K562 (cell line): ENCODE measurements at regions not wholly inside any gene's neighbourhood (a gene's known extent, or its start where the extent isn't known, plus 50 kb on each side); places are given as distances from the start of the nearest gene placed in this dataset.

ENCODE experiments used
- FOXK1 ChIP-seq: sonication (generic); formaldehyde crosslinking; IDR thresholded peaks from 2 replicates; pipeline ENCODE4 v1.8.0; 2022; ENCODE audit warnings: missing genetic modification reagents, mild to moderate bottlenecking, borderline replicate concordance
- MAFG ChIP-seq: fragments of 450-650 bp; conservative IDR thresholded peaks from 2 replicates; pipeline ENCODE4 v1.6.1; 2016; ENCODE audit warnings: missing genetic modification characterization, missing compliant biosample characterization
- NFE2L1 ChIP-seq: fragments of 450-650 bp; IDR thresholded peaks from 2 replicates; pipeline ENCODE4 v1.6.1; 2016; ENCODE audit warnings: missing genetic modification characterization, low read depth, mild to moderate bottlenecking, missing compliant biosample characterization, moderate library complexity, borderline replicate concordance
- PHTF2 ChIP-seq: fragments of 250-450 bp; sonication (Bioruptor Pico); IDR thresholded peaks from 2 replicates; pipeline ENCODE4 v1.5.0; 2021; ENCODE audit warnings: mild to moderate bottlenecking
- RBM34 ChIP-seq: fragments of 200-400 bp; formaldehyde crosslinking; IDR thresholded peaks from 2 replicates; pipeline ENCODE4 v1.6.1; 2018; ENCODE audit warnings: low read length, borderline replicate concordance; ENCODE audit not compliant: insufficient read depth
- SMAD4 ChIP-seq: fragments of 250-450 bp; sonication (Bioruptor Pico); conservative IDR thresholded peaks from 2 replicates; pipeline ENCODE4 v1.8.0; 2021; ENCODE audit warnings: inconsistent platforms, mild to moderate bottlenecking, moderate library complexity
- ZNF583 ChIP-seq: fragments of 250-450 bp; sonication (Bioruptor Pico); IDR thresholded peaks from 2 replicates; pipeline ENCODE4 v1.4.0; 2020
- TF ChIP-seq, protein P1 (sequence below): fragments of 450-650 bp; IDR thresholded peaks from 2 replicates; pipeline ENCODE4 v1.6.1; 2018; ENCODE audit not compliant: partially characterized antibody
- TF ChIP-seq, protein P2 (sequence below), 3 experiments: IDR thresholded peaks in 2 of 3; conservative IDR thresholded peaks in 1 of 3; 2 replicates each; pipeline ENCODE4 v1.5.1; 2011 to 2012; ENCODE audit warnings: low read length in 3 of 3, mild to moderate bottlenecking in 3 of 3, control low read depth in 2 of 3, improper control_type of control experiment in 1 of 3, inconsistent platforms in 1 of 3, low read depth in 1 of 3, mixed read lengths in 1 of 3, moderate library complexity in 1 of 3; ENCODE audit not compliant: insufficient read depth in 2 of 3

DNA sequence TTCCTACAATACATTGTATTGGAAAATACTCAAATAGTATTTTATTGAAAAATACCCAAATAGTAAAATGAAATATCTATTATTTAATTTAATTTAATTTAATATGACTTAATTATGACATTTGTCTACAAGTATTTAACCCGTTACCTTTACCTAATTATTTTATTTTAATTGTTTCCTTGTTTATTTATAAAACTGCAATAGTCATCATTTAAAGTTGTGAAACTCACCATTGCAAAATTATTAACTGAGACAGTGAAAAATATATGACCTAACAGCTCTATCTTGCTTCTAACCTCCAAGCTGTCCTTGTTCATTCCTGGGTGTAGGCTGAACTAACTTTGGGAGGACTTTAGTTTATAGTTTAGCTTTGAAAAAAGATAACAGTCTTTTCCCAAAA is 300.6 kb upstream of the POGK start (continued):
- TF ChIP-seq FOXK1 (no peak), NFE2L1 (no peak), SMAD4 (CRISPR knock-in tag) (no peak), PHTF2 (CRISPR knock-in tag) (no peak), MAFG (tag) (peak; percentile 38; the same call in 1 of the 2 replicates), RBM34 (no peak), ZNF583 (CRISPR knock-in tag) (no peak)
- TF ChIP-seq, protein P1, sequence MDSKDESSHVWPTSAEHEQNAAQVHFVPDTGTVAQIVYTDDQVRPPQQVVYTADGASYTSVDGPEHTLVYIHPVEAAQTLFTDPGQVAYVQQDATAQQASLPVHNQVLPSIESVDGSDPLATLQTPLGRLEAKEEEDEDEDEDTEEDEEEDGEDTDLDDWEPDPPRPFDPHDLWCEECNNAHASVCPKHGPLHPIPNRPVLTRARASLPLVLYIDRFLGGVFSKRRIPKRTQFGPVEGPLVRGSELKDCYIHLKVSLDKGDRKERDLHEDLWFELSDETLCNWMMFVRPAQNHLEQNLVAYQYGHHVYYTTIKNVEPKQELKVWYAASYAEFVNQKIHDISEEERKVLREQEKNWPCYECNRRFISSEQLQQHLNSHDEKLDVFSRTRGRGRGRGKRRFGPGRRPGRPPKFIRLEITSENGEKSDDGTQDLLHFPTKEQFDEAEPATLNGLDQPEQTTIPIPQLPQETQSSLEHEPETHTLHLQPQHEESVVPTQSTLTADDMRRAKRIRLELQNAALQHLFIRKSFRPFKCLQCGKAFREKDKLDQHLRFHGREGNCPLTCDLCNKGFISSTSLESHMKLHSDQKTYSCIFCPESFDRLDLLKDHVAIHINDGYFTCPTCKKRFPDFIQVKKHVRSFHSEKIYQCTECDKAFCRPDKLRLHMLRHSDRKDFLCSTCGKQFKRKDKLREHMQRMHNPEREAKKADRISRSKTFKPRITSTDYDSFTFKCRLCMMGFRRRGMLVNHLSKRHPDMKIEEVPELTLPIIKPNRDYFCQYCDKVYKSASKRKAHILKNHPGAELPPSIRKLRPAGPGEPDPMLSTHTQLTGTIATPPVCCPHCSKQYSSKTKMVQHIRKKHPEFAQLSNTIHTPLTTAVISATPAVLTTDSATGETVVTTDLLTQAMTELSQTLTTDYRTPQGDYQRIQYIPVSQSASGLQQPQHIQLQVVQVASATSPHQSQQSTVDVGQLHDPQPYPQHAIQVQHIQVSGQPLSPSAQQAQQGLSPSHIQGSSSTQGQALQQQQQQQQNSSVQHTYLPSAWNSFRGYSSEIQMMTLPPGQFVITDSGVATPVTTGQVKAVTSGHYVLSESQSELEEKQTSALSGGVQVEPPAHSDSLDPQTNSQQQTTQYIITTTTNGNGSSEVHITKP: no peak
- TF ChIP-seq, protein P2, sequence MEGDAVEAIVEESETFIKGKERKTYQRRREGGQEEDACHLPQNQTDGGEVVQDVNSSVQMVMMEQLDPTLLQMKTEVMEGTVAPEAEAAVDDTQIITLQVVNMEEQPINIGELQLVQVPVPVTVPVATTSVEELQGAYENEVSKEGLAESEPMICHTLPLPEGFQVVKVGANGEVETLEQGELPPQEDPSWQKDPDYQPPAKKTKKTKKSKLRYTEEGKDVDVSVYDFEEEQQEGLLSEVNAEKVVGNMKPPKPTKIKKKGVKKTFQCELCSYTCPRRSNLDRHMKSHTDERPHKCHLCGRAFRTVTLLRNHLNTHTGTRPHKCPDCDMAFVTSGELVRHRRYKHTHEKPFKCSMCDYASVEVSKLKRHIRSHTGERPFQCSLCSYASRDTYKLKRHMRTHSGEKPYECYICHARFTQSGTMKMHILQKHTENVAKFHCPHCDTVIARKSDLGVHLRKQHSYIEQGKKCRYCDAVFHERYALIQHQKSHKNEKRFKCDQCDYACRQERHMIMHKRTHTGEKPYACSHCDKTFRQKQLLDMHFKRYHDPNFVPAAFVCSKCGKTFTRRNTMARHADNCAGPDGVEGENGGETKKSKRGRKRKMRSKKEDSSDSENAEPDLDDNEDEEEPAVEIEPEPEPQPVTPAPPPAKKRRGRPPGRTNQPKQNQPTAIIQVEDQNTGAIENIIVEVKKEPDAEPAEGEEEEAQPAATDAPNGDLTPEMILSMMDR (IDR thresholded peaks at IDR 0.05 in 2 of 3, conservative IDR thresholded peaks at IDR 0.05 in 1 of 3; ENCODE audit: insufficient read depth in 2 of 3, low read depth in 1 of 3, low read length in 3 of 3): no peak
